ENCODE measurements at regions not wholly inside any gene's neighbourhood (a gene's known extent, or its start where the extent isn't known, plus 50 kb on each side); places are given as distances from the start of the nearest gene placed in this dataset.

GRCh38 chr17:12489325-12489724 lies 176.4 kb upstream of the MYOCD start:
- Histone ChIP-seq H3K4me3 (ENCODE audit: low read depth, low read length) (no peak overlapping the region), H3K36me3 (ENCODE audit: control insufficient read depth, insufficient read depth, low read length) (no peaks in the 10 kb centered on the region), H3K27me3 (ENCODE audit: control insufficient read depth, insufficient read depth, low read length) (no peaks in the 10 kb centered on the region)
- POLR2A ChIA-PET, result no interaction called here
- no peak for TF ChIP-seq CTCF (IDR thresholded peaks at IDR 0.05; ENCODE audit: insufficient read depth, low read depth, low read length)
- no peak for DNase-seq (ENCODE audit: low read depth)
- CTCF ChIA-PET, result interaction anchor here (1.3 kb wide), 1 partner anchor 12 kb away, joined by 3 read pairs; no protein-coding TSS in a partner anchor

- Histone ChIP-seq H3K27me3 (ENCODE audit: control insufficient read depth, insufficient read depth, low read length) (no peaks in the 10 kb centered on the region), H3K4me3 (ENCODE audit: low read depth, low read length) (no peak overlapping the region), H3K36me3 (ENCODE audit: control insufficient read depth, insufficient read depth, low read length) (no peaks in the 10 kb centered on the region)
- ChIA-PET POLR2A (no interaction called here), CTCF (no interaction called here)
- TF ChIP-seq CTCF (IDR thresholded peaks at IDR 0.05; ENCODE audit: insufficient read depth, low read depth, low read length), result no peak
- no peak for DNase-seq (ENCODE audit: low read depth)
Measured at GRCh38 chr17:12492450-12492849, 173.2 kb upstream of the MYOCD start.

GRCh38 chr17:12505866-12506265 lies 159.8 kb upstream of the MYOCD start:
- no peak overlapping the region for H3K4me3 ChIP-seq (ENCODE audit: low read depth, low read length)
- no peak for TF ChIP-seq CTCF (IDR thresholded peaks at IDR 0.05; ENCODE audit: insufficient read depth, low read depth, low read length)
- POLR2A ChIA-PET, result no interaction called here
- no peaks in the 10 kb centered on the region for H3K27me3 ChIP-seq (ENCODE audit: control insufficient read depth, insufficient read depth, low read length)
- CTCF ChIA-PET, result no interaction called here
- no peaks in the 10 kb centered on the region for H3K36me3 ChIP-seq (ENCODE audit: control insufficient read depth, insufficient read depth, low read length)
- DNase-seq (ENCODE audit: low read depth), result no peak

- no peak for DNase-seq (ENCODE audit: low read depth)
- POLR2A ChIA-PET, result no interaction called here
- no peak for TF ChIP-seq CTCF (IDR thresholded peaks at IDR 0.05; ENCODE audit: insufficient read depth, low read depth, low read length)
- H3K4me3 ChIP-seq (ENCODE audit: low read depth, low read length), result no peak overlapping the region
- CTCF ChIA-PET, result interaction anchor here (1.2 kb wide), 1 partner anchor 495 kb away, joined by 3 read pairs; no protein-coding TSS in a partner anchor
- H3K27me3 ChIP-seq (ENCODE audit: control insufficient read depth, insufficient read depth, low read length), result no peaks in the 10 kb centered on the region
- no peaks in the 10 kb centered on the region for H3K36me3 ChIP-seq (ENCODE audit: control insufficient read depth, insufficient read depth, low read length)
Measured at GRCh38 chr17:12507026-12507595, 158.6 kb upstream of the MYOCD start.

GRCh38 chr17:12509801-12510200 lies 155.9 kb upstream of the MYOCD start:
- no peak overlapping the region for H3K4me3 ChIP-seq (ENCODE audit: low read depth, low read length)
- no peaks in the 10 kb centered on the region for H3K36me3 ChIP-seq (ENCODE audit: control insufficient read depth, insufficient read depth, low read length)
- DNase-seq (ENCODE audit: low read depth), result no peak
- CTCF ChIA-PET, result interaction anchor here (1.1 to 2.2 kb wide), 3 partner anchors 9 to 51 kb away, joined by 3 to 9 read pairs (median 3); no protein-coding TSS in a partner anchor
- POLR2A ChIA-PET, result no interaction called here
- TF ChIP-seq CTCF (IDR thresholded peaks at IDR 0.05; ENCODE audit: insufficient read depth, low read depth, low read length), result no peak
- H3K27me3 ChIP-seq (ENCODE audit: control insufficient read depth, insufficient read depth, low read length), result no peaks in the 10 kb centered on the region

Measured in BJ (cell line).